ENCODE measurements at regions not wholly inside any gene's neighbourhood (a gene's known extent, or its start where the extent isn't known, plus 50 kb on each side); places are given as distances from the start of the nearest gene placed in this dataset.

DNA sequence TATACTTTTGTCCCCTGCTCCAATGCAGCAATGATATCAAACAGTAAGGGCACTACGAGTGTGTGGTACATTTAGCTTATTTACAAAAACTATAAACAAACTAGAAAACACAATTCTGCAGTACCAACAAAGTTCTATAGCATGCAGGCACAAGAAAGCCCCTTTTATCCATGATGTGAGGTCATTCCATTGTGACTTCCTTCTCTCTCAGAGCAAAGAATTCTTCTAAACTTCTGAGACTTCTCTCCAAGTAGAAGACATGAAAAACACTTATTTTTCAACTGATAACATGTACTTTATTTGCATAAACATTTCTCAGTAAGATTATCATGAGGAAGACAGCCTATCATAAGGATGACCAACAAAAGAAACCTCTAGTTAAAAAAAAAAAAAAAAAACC lies 569.8 kb downstream of the TLE1 start:
- DNase-seq (ENCODE audit: low read depth in 2 of 2), result no peak

DNA sequence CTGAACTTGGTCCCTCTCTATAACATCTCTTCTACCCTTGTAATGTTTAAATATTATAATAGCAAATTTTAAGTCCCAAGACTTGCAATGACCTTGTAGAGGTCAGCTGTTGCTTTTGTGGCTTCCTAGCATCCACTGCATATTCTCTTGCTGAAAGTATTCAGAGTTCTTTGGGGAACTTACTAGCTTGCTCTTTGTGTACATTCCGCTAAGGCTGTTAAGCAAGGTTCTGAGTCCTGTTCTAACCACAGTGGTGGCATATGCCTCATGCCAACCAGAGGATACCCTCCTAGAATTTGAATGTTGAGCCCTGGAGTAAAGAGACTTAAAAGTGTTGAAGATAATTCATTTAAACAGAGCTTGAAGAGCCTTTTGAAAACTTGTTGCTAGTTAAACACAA lies 570.9 kb downstream of the TLE1 start:
- DNase-seq (ENCODE audit: low read depth in 2 of 2), result no peak

DNA sequence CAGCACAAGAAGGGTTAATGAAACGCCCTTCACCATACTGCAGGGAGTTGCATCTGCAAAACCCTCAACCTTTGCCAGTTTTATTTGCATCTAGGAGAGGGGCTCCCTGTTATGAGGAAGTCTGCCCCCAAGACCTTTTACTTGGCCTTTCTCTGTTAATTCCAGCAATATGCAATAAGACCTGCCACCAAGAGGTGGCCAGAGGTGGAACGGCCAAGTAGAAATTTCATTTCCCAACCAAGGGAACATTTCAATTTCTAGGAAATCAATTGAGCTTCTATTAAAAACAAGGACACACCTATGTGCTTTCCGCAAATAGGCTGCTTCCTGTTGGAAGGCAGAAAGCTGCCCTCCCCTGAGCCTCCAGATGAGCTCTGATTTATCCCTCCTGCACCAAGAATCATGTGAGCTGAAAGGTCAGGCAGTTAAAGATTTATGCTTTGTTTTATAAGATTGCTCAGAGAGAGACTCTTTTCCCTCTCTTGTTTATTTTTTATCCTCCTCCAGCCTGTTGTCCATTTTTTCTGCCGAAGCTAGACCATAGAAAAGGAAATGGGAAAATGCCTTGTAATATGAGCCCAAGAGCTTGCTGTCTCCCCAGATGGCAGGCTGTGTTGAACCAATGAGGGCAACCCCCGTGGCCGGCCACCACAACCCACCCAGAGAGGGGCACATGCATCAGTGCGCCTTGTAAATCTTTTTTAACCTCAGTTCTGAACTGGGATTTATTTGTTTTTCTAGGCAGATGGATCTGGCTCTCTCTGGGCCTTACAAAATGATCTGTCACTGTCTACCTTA lies 572.8 kb downstream of the TLE1 start:
- DNase-seq (ENCODE audit: low read depth in 2 of 2), result no peak

DNA sequence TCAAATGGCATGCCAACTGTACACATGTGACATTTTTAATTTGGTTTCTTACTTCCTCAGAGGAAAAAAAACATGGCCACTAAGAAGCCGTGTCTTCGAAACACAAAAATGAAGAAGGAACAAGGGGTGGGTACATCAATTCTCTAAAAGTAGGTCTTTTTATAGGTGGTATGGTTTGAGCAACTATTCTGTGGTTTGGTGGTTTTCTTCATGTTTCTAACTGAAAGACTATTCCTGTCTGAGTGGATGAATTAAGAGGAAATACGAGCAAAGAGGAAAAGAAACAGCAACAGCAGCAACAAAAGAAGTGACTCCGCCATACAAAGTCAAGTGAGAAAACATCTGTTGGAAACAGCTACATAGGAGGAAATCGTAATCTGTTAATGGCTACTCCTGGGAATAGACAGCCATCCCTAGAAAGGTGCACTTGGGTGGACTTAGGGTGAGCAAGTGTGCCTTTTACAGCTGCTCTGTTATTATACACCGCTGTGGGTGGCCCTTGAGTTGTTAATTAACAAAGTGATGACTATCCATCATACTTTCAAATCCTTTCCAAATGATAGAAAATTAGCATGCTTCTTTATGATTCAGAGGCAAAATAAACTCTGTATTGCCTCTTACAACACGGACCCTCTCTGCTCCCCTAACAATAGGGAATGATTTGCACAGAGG lies 575.8 kb downstream of the TLE1 start:
- DNase-seq (ENCODE audit: low read depth in 2 of 2), result no peak

DNA sequence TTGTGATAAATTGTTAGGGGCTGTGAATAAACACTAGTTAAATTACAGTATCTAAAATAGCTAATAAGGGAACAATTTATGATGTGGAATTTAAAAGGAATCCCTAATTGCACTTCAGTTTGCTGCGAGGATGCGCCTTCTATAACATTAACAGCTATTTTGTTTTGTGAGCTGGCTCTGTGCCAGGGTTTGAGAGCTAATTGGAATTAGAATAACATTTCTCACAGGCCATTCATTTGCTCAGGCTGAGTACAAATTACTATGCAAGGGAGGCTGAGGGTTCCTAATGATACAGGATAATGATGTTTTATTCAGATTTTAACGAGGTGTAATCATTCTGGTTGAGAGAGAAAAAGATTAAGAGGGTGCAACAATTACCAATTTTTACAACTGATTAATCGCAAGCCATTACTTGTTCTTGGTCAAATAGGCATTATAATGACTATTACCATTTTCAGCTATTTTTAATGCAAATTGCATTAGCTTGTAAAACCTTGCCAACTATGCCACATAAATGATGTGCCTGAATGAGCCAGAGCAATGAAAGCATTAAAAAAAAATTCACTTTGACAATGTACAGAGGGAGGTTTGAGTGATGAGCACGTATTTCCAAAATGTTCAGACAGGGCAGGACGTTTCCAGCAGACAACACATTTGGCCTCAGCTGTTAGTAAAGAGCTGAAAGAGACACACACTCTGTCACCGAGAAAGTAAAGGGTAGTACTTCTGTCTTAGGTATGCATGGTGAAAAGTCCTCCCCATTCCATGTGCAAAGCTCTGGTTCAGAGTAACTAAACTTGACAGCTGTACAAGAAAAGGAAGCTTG lies 576.5 kb downstream of the TLE1 start:
- DNase-seq (ENCODE audit: low read depth in 2 of 2), result no peak

DNA sequence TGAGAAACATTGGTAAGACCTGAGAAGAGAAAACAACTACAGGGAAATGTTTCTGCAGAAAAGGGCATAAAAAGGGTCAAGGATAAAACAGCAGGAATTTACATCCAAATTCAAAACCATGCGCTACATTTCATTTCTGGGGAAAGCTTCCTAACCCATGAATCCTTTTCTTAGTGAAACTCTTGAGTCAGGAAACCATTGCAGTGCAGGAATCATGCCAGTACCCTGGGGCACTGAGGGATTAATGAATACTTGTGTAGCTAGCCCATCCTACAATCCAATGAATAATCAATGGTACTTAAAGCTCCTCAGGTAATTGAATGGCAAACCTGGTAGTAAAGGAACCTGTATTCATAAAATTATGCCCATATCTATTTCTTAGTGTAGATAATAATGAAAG lies 580.5 kb downstream of the TLE1 start:
- DNase-seq (ENCODE audit: low read depth in 2 of 2), result no peak

DNA sequence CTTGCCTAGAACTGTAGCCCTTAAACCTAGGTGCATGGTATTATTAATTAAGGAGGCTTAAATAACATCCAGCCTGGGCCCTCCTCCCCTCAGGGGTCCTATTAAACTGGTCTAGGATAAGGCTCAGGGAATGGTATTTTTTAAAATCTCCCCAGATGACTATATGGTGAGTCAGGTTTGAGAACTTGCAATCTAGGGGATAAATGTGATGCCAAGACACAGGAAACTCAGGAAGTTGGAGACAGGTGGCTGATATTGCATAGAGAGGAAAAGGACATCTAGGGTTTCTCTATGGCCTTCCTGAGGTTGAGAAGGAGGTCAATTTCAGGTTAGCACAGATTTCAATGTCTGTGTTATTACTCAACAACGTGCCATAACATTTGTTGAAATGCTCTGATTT lies 581.0 kb downstream of the TLE1 start:
- no peak for DNase-seq (ENCODE audit: low read depth in 2 of 2)

DNA sequence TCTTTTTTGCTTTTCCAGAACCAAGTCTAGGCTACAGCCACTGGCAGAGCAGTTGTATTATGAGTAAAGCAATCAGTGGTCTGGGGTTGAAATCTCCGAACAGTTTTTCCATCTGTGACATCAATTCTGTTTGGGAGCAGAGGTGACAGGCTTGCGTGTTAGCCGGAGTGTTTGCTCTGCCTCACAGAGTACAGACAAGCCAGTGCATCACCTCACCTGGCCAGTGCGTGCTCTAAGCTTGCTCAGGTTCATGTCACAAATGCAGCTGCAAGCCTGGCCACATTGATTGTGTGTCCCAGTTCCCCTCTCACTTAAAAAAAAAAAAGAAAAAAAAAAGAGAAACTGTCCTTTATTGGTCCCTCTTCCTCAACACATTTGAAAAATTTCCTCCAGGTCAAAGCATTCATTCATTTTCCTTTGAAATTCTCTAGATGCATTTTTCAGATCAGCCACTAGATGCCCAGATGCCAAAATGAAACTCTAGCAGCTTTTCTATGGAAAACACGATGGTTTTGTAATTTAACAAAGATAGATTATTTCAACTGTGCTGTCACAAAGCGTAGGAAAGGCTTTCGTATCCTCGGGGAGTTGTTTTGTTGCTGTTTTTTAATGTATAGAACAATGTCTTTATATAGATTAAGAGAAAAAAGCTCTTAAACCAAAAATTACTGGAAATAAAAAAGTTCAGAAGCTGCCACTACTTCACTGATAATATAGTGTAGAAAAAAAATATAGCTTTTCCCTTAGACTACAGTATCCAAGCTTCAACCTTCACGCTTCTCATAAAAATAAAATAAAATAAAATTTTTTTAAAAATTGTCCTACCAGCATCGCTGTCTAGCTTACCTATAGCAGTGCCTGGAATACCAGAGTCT lies 585.5 kb downstream of the TLE1 start:
- no peak for DNase-seq (ENCODE audit: low read depth in 2 of 2)

DNA sequence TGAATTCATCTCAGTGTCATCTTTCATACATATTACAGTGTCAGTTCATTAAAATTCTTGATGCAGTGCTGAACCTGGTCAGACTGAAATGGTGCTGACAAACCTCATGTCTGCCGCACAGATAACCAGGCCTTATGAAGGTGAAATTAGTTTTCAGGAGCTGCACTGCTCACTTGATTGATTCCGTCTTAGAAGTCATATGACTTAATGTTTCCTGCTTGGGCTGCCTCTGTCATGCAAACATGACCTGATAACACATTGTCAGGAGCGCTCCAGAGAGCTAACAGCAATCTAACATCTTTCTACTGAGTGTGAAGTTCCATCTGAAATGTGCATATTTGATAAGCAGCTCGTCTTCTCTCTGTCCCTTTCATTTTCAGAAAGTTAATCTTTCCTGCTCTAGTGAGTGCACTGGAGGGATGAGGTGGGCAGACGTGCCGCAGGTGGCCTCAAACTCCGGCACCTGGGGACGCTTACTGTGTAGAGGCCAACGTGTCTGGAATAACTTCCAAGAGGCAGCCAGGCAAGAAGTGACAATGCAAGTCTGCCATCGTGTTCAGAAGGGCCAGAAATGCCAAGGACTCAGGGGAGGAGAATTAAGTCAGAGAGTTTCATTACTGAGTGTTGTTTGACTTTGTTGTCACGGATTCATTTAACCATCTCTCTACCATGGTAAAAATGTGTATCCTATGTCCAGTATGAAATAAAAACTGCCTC lies 592.1 kb downstream of the TLE1 start:
- DNase-seq (ENCODE audit: low read depth in 2 of 2), result no peak

DNA sequence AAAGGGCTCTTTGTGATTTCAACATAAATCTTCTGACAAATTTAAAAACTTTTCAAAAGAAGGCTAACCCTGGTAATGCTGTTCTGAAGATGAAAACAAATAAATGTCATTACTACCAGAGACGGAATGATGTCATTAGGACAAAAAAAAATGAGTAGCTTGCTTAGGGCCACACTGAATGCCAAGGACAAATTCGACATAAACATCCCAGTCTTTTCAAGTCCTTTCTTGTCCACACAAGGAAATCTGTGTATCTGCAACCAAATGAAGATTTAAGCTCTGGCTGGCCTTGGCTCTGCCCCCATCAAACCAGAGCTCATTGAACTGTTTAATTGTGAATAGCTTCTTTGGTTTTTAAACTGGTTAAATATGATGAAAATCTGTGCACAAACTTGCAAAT lies 592.7 kb downstream of the TLE1 start:
- DNase-seq (ENCODE audit: low read depth in 2 of 2), result no peak

DNA sequence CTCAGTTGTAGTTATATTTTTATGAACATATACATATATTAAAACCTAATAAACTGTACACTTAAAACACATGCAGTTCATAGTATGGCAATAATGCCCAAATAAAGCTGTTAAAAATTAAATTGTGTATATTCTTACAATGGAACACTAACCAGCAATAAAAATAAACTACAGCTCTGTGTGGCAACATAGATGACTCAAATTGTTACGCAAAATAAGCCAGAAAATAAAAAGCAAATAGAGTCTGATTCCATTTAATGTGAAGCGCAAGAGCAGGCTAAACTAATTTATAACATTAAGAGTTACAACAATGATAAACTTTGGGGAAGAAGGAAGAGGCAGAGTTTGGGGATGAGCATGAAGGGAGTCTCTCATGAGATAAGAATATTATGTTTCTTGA lies 597.3 kb downstream of the TLE1 start:
- no peak for DNase-seq (ENCODE audit: low read depth in 2 of 2)

DNA sequence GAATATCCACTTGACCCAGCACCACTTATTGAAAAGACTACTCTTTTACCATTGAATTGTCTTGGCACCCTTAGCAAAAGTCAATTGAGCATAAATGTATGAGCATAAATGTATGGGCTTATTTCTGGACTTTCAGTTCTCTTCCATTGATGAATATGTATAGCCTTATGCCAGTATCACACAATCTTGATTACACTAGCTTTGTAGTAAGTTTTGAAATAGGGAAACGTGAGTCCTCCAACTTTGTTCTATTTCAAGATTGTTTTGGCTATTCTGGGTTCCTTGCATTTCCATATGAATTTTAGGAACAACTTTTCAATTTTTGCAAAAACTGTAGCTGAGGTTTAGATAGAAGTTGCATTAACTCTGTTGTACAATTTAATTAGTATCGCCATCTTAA lies 601.0 kb downstream of the TLE1 start:
- DNase-seq (ENCODE audit: low read depth in 2 of 2), result no peak

DNA sequence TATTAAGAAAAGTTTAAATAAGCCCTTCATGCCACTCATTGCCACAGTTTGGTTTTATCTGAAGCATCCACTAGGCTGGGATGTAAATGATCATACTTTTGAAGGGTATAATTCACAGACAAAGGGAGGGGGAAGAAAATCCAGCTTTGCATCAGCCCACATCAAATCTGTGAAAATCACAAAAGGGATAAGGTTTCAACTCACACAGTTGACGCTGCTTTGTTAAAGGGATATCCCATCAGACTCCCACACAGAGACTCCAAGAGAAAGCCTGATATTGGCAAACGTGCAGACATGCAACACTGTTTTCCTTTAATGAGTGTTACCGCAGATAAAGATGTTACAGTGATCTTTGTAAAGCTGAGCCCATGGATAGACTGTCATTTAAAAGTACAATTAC lies 602.9 kb downstream of the TLE1 start:
- no peak for DNase-seq (ENCODE audit: low read depth in 2 of 2)

DNA sequence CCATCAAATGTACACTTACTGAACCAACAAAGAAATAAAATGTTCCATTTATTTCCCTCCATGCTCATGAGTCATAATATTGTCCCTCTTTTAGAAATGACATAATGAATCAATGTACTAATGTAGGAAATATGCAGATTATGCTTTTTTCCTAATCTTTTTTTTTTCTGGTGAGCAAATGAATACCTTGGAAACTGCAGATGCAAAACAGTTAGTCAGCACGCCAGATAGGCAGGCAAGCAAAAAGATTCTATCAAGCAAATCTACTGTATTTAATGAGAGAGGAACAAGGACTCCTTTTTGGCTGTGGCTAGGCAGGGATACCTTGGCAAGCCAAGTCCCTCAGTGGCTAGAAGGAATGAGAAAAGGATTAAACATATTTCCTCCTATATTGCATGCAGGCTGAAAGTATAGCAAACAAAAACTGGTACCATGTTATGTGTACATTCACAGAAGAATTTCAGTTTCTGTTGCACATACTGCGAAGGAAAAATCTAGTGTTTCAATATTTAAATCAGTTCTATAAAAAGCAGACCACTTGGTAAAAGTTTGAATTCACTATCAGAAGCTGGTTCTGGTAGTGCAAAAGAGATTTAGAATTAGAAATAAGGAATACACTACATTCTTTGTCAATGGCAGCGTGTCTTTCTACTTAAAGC lies 605.4 kb downstream of the TLE1 start:
- DNase-seq (ENCODE audit: low read depth in 2 of 2), result peak; percentile 32 to 44

DNA sequence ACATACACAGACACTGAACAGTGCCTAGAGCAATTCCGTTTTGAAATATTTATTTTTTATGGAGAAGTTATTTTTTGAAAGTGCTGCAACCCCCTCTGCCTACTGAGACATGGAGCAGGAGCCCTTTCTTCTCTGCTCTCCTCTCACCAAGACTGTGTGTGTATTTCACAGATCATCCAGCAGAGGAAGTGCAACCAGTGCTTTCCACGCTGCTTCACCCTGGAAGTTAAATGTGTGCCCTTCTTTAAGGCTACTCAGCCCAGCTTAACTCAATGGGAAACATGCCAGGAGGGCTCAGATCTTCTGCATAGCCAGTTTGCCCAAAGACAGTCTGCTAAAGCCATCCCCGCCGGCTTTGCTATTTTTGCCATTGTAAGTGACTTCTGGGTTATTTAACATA lies 606.3 kb downstream of the TLE1 start:
- DNase-seq (ENCODE audit: low read depth in 2 of 2), result no peak

DNA sequence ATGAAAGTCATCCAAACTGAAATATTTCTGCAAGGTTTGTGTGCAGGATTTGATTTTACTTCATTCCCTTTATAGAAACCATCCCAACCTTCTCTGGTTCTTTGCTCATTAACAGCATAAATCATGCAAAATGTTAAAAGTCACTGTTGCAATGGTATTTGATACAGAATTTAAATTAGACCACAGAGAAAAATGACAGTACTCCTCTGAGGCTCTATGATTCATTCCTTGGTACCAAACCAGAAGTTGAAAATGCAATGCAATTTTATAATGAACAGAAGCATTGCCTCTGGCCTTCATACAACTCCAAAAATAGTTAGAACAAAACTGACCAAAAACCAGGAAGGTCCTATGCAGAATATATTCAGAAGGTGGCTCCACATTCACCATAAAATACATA lies 607.1 kb downstream of the TLE1 start:
- DNase-seq (ENCODE audit: low read depth in 2 of 2), result peak; percentile 65 to 75

DNA sequence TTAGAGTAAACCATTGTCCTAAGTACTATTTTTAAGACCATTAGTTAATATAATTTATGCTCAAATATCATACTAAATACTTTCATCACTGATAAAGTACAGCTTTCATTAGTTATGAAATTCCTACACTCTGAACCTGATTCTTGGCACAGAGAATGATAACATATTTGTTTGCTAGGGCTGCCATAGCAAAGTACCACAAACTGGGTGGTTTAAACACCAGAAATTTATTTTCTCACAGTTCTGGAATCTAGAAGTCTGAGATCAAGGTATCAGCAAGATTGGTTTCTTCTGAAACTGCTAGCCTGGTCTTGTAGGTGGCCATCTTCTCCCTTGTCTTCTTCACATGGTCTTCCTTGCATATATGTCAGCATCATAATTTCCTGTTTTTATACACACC lies 608.4 kb downstream of the TLE1 start:
- DNase-seq (ENCODE audit: low read depth in 2 of 2), result no peak

DNA sequence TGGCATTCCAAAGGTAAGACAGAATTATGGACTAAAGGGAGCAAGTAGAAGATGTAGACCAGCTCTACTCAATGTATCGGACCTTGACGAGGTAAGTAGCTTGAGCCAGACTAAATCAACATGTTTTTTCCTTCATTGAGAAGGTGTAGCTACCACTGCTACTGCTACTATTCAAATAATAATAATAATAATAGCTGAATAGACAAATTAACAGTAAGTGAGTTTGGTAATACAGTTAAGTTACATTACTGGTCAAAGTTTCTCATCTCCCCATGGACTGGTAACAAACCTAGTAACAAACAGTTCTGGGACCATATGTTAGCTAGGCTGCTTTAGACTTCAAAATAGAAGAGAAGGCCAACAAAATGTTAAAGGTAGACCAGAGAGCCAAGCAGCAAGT lies 609.2 kb downstream of the TLE1 start:
- DNase-seq (ENCODE audit: low read depth in 2 of 2), result no peak

DNA sequence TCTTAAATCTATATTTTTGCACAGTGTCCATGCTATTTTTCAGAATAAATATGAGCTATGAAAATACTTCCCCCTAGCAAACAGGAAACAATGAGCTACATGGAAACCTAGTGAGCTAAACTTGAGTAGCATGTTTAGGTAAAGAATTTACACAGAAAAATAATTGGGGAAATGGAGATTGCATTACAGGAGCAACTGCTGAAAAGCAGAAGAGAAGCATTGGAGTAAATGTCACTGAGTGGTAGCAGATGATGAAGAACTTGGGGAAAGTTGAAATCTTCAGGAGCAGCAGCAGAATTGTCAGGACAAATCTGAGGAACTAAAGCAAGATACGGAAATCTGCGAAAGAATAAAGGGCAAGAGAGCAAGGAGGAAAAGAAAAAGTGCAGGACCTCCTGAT lies 610.3 kb downstream of the TLE1 start:
- no peak for DNase-seq (ENCODE audit: low read depth in 2 of 2)

DNA sequence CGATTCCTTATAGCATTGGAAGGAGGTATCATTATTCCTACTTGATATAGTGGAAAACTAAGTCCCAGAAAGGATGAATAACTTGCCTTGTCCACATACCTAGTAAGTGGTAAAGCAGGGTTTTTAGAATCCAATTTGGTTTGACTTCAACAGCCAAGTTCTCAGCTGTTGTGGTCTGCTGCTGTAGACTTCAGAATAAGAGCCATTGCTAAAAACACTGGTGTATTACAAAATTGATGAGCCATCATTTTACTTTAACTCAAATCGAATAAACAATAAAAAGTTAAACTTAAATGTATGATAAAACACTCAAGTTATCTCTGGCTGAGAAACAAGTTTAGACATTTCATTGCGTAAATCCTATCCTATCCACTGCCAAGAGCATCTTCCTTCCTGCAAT lies 610.8 kb downstream of the TLE1 start:
- no peak for DNase-seq (ENCODE audit: low read depth in 2 of 2)

DNA sequence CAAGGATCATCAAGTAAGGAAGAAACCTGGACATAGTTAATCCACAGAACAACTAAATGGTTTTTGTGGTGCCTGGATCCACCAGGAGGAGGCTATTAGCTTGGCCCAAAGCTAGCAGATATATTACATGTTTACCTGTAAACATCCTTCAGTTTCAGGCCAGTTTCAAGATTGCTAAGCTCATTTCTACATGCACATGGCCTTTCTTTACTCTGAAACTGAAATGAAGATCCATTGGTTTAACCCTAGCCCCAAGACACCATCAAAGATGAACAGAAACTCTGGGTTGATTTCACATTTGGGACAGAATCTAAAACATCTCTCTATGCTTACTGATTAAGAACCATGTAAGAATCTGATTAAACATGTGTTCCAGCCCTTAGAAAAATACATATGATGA lies 611.8 kb downstream of the TLE1 start:
- no peak for DNase-seq (ENCODE audit: low read depth in 2 of 2)
